ENCODE measurements at regions not wholly inside any gene's neighbourhood (a gene's known extent, or its start where the extent isn't known, plus 50 kb on each side); places are given as distances from the start of the nearest gene placed in this dataset.

DNA sequence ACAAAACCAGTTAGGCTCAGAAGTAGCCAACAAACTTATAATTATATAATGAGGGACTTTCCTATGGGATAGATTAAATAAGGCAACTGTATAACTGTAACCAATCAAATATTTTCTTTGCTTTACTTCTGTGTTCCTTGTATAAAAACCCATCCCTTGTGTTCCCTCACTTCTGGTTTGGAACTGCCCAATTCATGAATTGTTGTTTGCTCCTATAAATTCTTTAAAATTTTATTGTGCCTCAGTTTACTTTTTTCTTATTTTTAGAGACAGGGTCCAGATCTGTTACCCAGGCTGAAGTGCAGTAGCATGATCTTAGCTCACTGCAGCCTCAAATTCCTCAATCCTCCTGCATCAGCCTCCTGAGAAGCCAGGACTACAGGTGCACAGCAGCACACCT, 155.7 kb downstream of the SMAD6 start:
- Histone ChIP-seq H3K36me3 (ENCODE audit: control insufficient read depth, insufficient read depth, low read length) (no peaks in the 10 kb centered on the region), H3K9me3 (ENCODE audit: control insufficient read depth in 2 of 2, low read length in 2 of 2) (no peaks in the 10 kb centered on the region), H3K27ac (ENCODE audit: insufficient read depth, low read length, poor library complexity, severe bottlenecking) (no peak overlapping the region), H3K4me3 (ENCODE audit: low read depth, low read length) (no peak overlapping the region), H3K27me3 (ENCODE audit: control insufficient read depth, insufficient read depth, low read length) (peaks cover 10% of the 10 kb centered on the region), H3K4me1 (ENCODE audit: control insufficient read depth, insufficient read depth, low read length, poor library complexity, severe bottlenecking) (no peaks in the 10 kb centered on the region)
- no peak for ATAC-seq (ENCODE audit: low read depth in 2 of 2)
- no peak for DNase-seq
- H3K36me3 Mint-ChIP-seq = no peaks in the 10 kb centered on the region
- peaks cover 23% of the 10 kb centered on the region for H3K27me3 Mint-ChIP-seq
- no peaks in the 10 kb centered on the region for H3K9me3 Mint-ChIP-seq
- H3K27ac Mint-ChIP-seq = no peak overlapping the region
- H3K4me3 Mint-ChIP-seq = no peak overlapping the region
- H3K4me1 Mint-ChIP-seq = no peaks in the 10 kb centered on the region

DNA sequence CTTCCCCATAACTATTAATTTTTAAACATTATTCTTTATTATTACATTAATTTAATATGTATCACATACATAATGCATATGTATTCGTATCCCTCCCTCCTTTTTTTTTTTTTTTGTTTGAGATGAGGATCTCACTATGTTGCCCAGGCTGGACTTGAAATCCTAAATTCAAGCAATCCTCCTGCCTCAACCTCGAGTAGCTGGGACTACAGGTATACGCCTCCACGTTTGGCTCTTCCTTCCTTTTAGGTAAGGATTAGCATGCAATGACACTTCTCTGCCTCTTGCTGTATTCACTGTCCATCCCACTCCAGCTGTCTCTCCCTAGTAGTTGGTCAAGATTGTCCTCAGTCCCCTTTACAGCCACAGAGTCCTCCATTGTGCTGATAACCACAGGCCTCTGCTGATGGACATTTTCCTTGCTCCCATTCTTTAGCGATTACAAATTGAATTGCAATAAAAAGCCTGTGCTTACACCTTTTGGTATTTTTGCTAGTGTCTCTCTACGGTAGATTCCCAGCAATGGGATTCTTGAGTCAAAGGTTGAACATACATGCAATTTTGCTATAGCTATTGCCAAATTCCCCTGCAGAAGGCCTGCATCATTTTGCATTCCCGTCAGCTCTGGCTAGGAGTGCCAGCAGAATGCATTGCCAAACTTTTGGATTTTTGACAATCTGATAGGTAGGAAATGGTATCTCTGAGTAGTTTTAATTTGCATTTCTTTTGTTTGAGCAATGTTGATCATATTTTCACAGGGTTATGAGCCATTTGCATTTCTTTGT, 156.6 kb downstream of the SMAD6 start:
- ATAC-seq (ENCODE audit: low read depth in 2 of 2) = no peak
- Mint-ChIP-seq H3K4me3 (no peak overlapping the region), H3K27me3 (peaks cover 28% of the 10 kb centered on the region), H3K27ac (no peak overlapping the region), H3K36me3 (no peaks in the 10 kb centered on the region), H3K4me1 (peaks cover 0 to 4% (median 2%) of the 10 kb centered on the region in 4 donors), H3K9me3 (no peaks in the 10 kb centered on the region)
- Histone ChIP-seq H3K4me1 (ENCODE audit: control insufficient read depth, insufficient read depth, low read length, poor library complexity, severe bottlenecking) (no peaks in the 10 kb centered on the region), H3K36me3 (ENCODE audit: control insufficient read depth, insufficient read depth, low read length) (no peaks in the 10 kb centered on the region), H3K27me3 (ENCODE audit: control insufficient read depth, insufficient read depth, low read length) (peaks cover 10% of the 10 kb centered on the region), H3K27ac (ENCODE audit: insufficient read depth, low read length, poor library complexity, severe bottlenecking) (no peak overlapping the region), H3K9me3 (ENCODE audit: control insufficient read depth in 2 of 2, low read length in 2 of 2) (no peaks in the 10 kb centered on the region), H3K4me3 (ENCODE audit: low read depth, low read length) (no peak overlapping the region)
- no peak for DNase-seq

DNA sequence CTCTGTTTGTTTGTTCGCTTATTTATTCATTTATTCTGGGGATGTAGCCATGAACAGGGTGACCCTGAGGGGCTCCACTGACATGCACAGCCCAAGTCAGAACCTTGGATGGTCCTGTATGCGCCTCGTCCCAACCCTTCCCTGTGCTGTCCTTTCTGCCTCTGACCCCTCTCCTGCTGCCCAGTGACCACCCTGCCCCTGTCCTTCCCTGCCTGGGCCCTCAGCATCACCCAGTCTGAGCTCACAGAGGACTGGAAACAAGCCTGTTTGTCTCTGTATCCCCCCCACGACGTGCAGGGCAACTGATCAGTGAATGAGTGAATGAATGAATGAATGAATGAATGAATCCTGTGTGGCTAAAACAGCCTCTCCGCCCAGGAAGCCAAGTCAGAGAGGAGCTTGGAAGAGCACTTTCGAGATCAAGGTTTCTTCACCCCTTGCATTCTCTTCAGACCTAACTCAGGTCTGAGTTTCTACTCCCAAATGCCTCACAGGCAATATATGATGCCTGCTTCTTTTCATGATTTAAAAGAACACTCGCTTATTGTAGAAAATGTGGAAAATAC, 157.7 kb downstream of the SMAD6 start:
- H3K4me1 ChIP-seq (ENCODE audit: control insufficient read depth, insufficient read depth, low read length, poor library complexity, severe bottlenecking) = no peaks in the 10 kb centered on the region
- no peak overlapping the region for H3K4me3 ChIP-seq (ENCODE audit: low read depth, low read length)
- H3K27ac ChIP-seq (ENCODE audit: insufficient read depth, low read length, poor library complexity, severe bottlenecking) = no peak overlapping the region
- Mint-ChIP-seq H3K27ac (no peak overlapping the region), H3K36me3 (no peaks in the 10 kb centered on the region), H3K4me1 (peaks cover 0 to 4% (median 2%) of the 10 kb centered on the region in 4 donors), H3K9me3 (no peaks in the 10 kb centered on the region), H3K27me3 (peaks cover 23% of the 10 kb centered on the region), H3K4me3 (peak overlapping the region in 1 of 4 donors; percentile 63)
- DNase-seq (no peak), ATAC-seq (ENCODE audit: low read depth in 2 of 2) (no peak)
- peaks cover 10% of the 10 kb centered on the region for H3K27me3 ChIP-seq (ENCODE audit: control insufficient read depth, insufficient read depth, low read length)
- no peaks in the 10 kb centered on the region for H3K36me3 ChIP-seq (ENCODE audit: control insufficient read depth, insufficient read depth, low read length)
- H3K9me3 ChIP-seq (ENCODE audit: control insufficient read depth in 2 of 2, low read length in 2 of 2) = no peaks in the 10 kb centered on the region

GRCh38 chr15:66860844-66861243, 158.8 kb downstream of the SMAD6 start:
- Histone ChIP-seq H3K27me3 (ENCODE audit: control insufficient read depth, insufficient read depth, low read length) (peaks cover 10% of the 10 kb centered on the region), H3K9me3 (ENCODE audit: control insufficient read depth in 2 of 2, low read length in 2 of 2) (no peaks in the 10 kb centered on the region), H3K27ac (ENCODE audit: insufficient read depth, low read length, poor library complexity, severe bottlenecking) (no peak overlapping the region), H3K4me3 (ENCODE audit: low read depth, low read length) (no peak overlapping the region), H3K36me3 (ENCODE audit: control insufficient read depth, insufficient read depth, low read length) (no peaks in the 10 kb centered on the region), H3K4me1 (ENCODE audit: control insufficient read depth, insufficient read depth, low read length, poor library complexity, severe bottlenecking) (no peaks in the 10 kb centered on the region)
- Mint-ChIP-seq H3K4me1 (peaks cover 0 to 4% (median 2%) of the 10 kb centered on the region in 4 donors), H3K4me3 (no peak overlapping the region), H3K36me3 (no peaks in the 10 kb centered on the region), H3K9me3 (no peaks in the 10 kb centered on the region), H3K27ac (no peak overlapping the region), H3K27me3 (peaks cover 24% of the 10 kb centered on the region)
- ATAC-seq (ENCODE audit: low read depth in 2 of 2) (no peak), DNase-seq (no peak)

DNA sequence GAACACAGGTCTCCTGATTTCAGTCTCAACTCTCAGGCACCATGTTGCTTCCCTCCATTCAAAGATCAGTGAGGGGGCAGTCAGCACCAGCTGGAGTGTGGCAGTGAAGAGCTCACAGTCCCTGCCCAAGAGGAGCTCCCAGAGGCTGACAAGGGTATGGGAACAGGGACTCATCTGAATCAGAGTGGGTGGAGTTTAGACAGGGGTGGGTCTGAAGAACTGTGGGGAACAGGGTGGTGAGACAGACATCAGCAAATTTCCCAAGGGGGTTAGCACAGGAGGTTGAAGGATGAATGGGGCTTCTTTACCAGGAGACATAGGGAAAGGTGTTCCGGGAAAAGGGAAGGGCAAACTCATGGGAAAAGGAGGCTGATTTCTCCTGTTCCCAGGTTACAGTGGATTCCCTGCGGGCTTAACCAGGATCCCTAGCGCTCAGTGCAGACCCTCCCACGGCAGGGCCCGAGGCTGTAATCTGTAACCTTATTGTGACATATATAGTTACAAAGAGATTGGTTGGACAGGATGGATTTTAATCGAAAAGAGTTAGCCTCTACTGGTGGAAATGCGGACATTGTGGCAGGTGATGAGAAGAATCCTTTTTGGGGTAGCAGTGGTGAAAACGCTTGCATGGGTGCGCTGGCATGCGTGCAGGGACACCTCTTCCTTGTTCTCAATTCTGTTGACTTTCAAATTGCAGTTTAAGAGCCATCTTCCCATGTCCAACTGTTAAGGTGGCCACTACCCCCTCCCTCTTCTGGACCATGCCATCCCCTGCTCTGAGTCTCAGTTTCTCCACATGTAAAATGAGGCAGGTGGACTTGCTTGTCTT, 160.3 kb downstream of the SMAD6 start:
- no peaks in the 10 kb centered on the region for H3K9me3 Mint-ChIP-seq
- Histone ChIP-seq H3K27ac (ENCODE audit: insufficient read depth, low read length, poor library complexity, severe bottlenecking) (no peak overlapping the region), H3K9me3 (ENCODE audit: control insufficient read depth in 2 of 2, low read length in 2 of 2) (no peaks in the 10 kb centered on the region), H3K4me3 (ENCODE audit: low read depth, low read length) (no peak overlapping the region), H3K27me3 (ENCODE audit: control insufficient read depth, insufficient read depth, low read length) (peaks cover 12% of the 10 kb centered on the region), H3K4me1 (ENCODE audit: control insufficient read depth, insufficient read depth, low read length, poor library complexity, severe bottlenecking) (no peaks in the 10 kb centered on the region), H3K36me3 (ENCODE audit: control insufficient read depth, insufficient read depth, low read length) (no peaks in the 10 kb centered on the region)
- H3K27me3 Mint-ChIP-seq = peaks cover 27% of the 10 kb centered on the region
- DNase-seq (no peak), ATAC-seq (ENCODE audit: low read depth in 2 of 2) (no peak)
- no peak overlapping the region for H3K4me3 Mint-ChIP-seq
- peaks cover 0 to 4% (median 2%) of the 10 kb centered on the region in 4 donors for H3K4me1 Mint-ChIP-seq
- H3K27ac Mint-ChIP-seq = no peak overlapping the region
- H3K36me3 Mint-ChIP-seq = no peaks in the 10 kb centered on the region

DNA sequence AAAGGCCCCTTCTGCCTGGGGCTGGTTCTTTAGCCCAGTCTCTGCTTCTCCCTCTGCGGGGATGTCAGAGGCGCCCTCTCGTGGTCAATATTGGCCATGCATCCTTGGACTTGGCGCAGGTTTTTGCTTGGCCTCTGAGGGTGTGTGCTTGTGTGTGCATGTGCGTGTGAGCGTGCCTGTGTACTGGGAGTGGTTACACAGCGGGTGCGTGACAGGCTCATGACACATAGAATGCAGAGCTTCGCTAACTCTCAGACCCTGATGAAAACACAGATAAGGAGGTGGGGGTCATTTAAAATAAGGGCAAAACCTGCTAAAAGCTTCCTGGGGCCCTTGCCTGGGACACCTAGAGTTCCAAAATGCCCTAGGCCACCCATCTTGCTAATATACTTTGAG, 160.9 kb downstream of the SMAD6 start:
- Histone ChIP-seq H3K27ac (ENCODE audit: insufficient read depth, low read length, poor library complexity, severe bottlenecking) (no peak overlapping the region), H3K4me3 (ENCODE audit: low read depth, low read length) (no peak overlapping the region), H3K27me3 (ENCODE audit: control insufficient read depth, insufficient read depth, low read length) (peaks cover 12% of the 10 kb centered on the region), H3K36me3 (ENCODE audit: control insufficient read depth, insufficient read depth, low read length) (no peaks in the 10 kb centered on the region), H3K4me1 (ENCODE audit: control insufficient read depth, insufficient read depth, low read length, poor library complexity, severe bottlenecking) (no peaks in the 10 kb centered on the region), H3K9me3 (ENCODE audit: control insufficient read depth in 2 of 2, low read length in 2 of 2) (no peaks in the 10 kb centered on the region)
- DNase-seq (peak; percentile 34 to 77 (median 50)), ATAC-seq (ENCODE audit: low read depth in 2 of 2) (peak; percentile 61 to 76)
- H3K36me3 Mint-ChIP-seq = no peaks in the 10 kb centered on the region
- no peaks in the 10 kb centered on the region for H3K9me3 Mint-ChIP-seq
- no peak overlapping the region for H3K4me3 Mint-ChIP-seq
- peaks cover 26% of the 10 kb centered on the region for H3K27me3 Mint-ChIP-seq
- H3K27ac Mint-ChIP-seq = no peak overlapping the region
- H3K4me1 Mint-ChIP-seq = peaks cover 0 to 4% (median 2%) of the 10 kb centered on the region in 4 donors

- peaks cover 32% of the 10 kb centered on the region for H3K27me3 Mint-ChIP-seq
- Histone ChIP-seq H3K27me3 (ENCODE audit: control insufficient read depth, insufficient read depth, low read length) (peaks cover 12% of the 10 kb centered on the region), H3K4me1 (ENCODE audit: control insufficient read depth, insufficient read depth, low read length, poor library complexity, severe bottlenecking) (no peaks in the 10 kb centered on the region), H3K36me3 (ENCODE audit: control insufficient read depth, insufficient read depth, low read length) (no peaks in the 10 kb centered on the region), H3K9me3 (ENCODE audit: control insufficient read depth in 2 of 2, low read length in 2 of 2) (no peaks in the 10 kb centered on the region), H3K4me3 (ENCODE audit: low read depth, low read length) (no peak overlapping the region), H3K27ac (ENCODE audit: insufficient read depth, low read length, poor library complexity, severe bottlenecking) (no peak overlapping the region)
- peak overlapping the region in 1 of 4 donors; percentile 2 for H3K4me3 Mint-ChIP-seq
- no peaks in the 10 kb centered on the region for H3K36me3 Mint-ChIP-seq
- H3K27ac Mint-ChIP-seq = no peak overlapping the region
- H3K4me1 Mint-ChIP-seq = peaks cover 0 to 4% (median 2%) of the 10 kb centered on the region in 4 donors
- no peak for DNase-seq
- no peaks in the 10 kb centered on the region for H3K9me3 Mint-ChIP-seq
- ATAC-seq (ENCODE audit: low read depth in 2 of 2) = no peak
Observed at GRCh38 chr15:66863390-66864085, 161.5 kb downstream of the SMAD6 start.

Data from CD4-positive, CD25-positive, alpha-beta regulatory T cell (primary cell).